HG03565 (cell line): ENCODE measurements at regions not wholly inside any gene's neighbourhood (a gene's known extent, or its start where the extent isn't known, plus 50 kb on each side); places are given as distances from the start of the nearest gene placed in this dataset.

ENCODE experiments used
- ATAC-seq: cut with Tn5 transposase; IDR thresholded peaks from one replicate; pipeline ENCODE4 v1.9.1; 2021; ENCODE audit warnings: mild to moderate bottlenecking, moderate library complexity; ENCODE audit not compliant: unreplicated experiment

- no peak for ATAC-seq
Measured at GRCh38 chr5:125196481-125197111, 450.2 kb upstream of the ZNF608 start.

- no peak for ATAC-seq
Measured at GRCh38 chr5:125197321-125197720, 450.9 kb upstream of the ZNF608 start.

GRCh38 chr5:125198270-125198974 lies 452.0 kb upstream of the ZNF608 start:
- no peak for ATAC-seq

- ATAC-seq = no peak
Measured at GRCh38 chr5:125199373-125199772, 452.9 kb upstream of the ZNF608 start.

- ATAC-seq = no peak
Measured at GRCh38 chr5:125199968-125200865, 453.8 kb upstream of the ZNF608 start.

- no peak for ATAC-seq
Measured at GRCh38 chr5:125200866-125201373, 454.5 kb upstream of the ZNF608 start.

- ATAC-seq = no peak
Measured at GRCh38 chr5:125201446-125202052, 455.1 kb upstream of the ZNF608 start.

- no peak for ATAC-seq
Measured at GRCh38 chr5:125202353-125202752, 455.9 kb upstream of the ZNF608 start.

- peak; percentile 59 for ATAC-seq
Measured at GRCh38 chr5:125202871-125203438, 456.5 kb upstream of the ZNF608 start.

GRCh38 chr5:125203912-125204311 lies 457.5 kb upstream of the ZNF608 start:
- ATAC-seq = no peak

GRCh38 chr5:125205601-125206225 lies 459.3 kb upstream of the ZNF608 start:
- no peak for ATAC-seq

GRCh38 chr5:125207856-125208255 lies 461.4 kb upstream of the ZNF608 start:
- ATAC-seq = no peak

GRCh38 chr5:125209650-125210049 lies 463.2 kb upstream of the ZNF608 start:
- no peak for ATAC-seq

- no peak for ATAC-seq
Measured at GRCh38 chr5:125210242-125210947, 464.0 kb upstream of the ZNF608 start.

- ATAC-seq = peak; percentile 95
Measured at GRCh38 chr5:125214080-125214479, 467.6 kb upstream of the ZNF608 start.

- ATAC-seq = no peak
Measured at GRCh38 chr5:125215593-125215992, 469.2 kb upstream of the ZNF608 start.

GRCh38 chr5:125219710-125220109 lies 473.3 kb upstream of the ZNF608 start:
- no peak for ATAC-seq

GRCh38 chr5:125220284-125220683 lies 473.8 kb upstream of the ZNF608 start:
- no peak for ATAC-seq

- no peak for ATAC-seq
Measured at GRCh38 chr5:125222597-125223240, 476.3 kb upstream of the ZNF608 start.
